Stimulated activated CD4-positive, alpha-beta T cell treated with anti-CD3 and anti-CD28 coated beads, Interleukin-1b, Interleukin-23, amount 100 ng/mL, for 4 hours (primary cell): ENCODE measurements at regions not wholly inside any gene's neighbourhood (a gene's known extent, or its start where the extent isn't known, plus 50 kb on each side); places are given as distances from the start of the nearest gene placed in this dataset.
"Not testable (repeated sequence)": the region's sequence is repeated elsewhere in the genome, so short reads cannot be mapped to it uniquely, and the experiment has no call there.

Source experiments
- DNase-seq, 2 donors: peaks; one replicate each; pipeline ENCODE4 v3.0.0-alpha.2; 2020; ENCODE audit warnings: low read depth in 2 of 2

GRCh38 chr2:234249034-234249735, 198.7 kb downstream of the SPP2 start:
- DNase-seq = no peak

- DNase-seq = not testable (repeated sequence)
These were observed 197.8 kb downstream of the SPP2 start for GRCh38 chr2:234248213-234248710.

GRCh38 chr2:234247453-234248180, 197.1 kb downstream of the SPP2 start:
- no peak for DNase-seq

GRCh38 chr2:234245945-234246344, 195.4 kb downstream of the SPP2 start:
- no peak for DNase-seq

GRCh38 chr2:234243871-234244565, 193.5 kb downstream of the SPP2 start:
- no peak for DNase-seq

GRCh38 chr2:234242459-234242836, 191.9 kb downstream of the SPP2 start:
- no peak for DNase-seq

- no peak for DNase-seq
These were observed 191.4 kb downstream of the SPP2 start for GRCh38 chr2:234241656-234242458.

- DNase-seq = no peak
These were observed 190.4 kb downstream of the SPP2 start for GRCh38 chr2:234240917-234241316.

GRCh38 chr2:234235191-234235590, 184.7 kb downstream of the SPP2 start:
- no peak for DNase-seq

- DNase-seq = no peak
These were observed 181.0 kb downstream of the SPP2 start for GRCh38 chr2:234231460-234231859.

- no peak for DNase-seq
These were observed 168.5 kb downstream of the SPP2 start for GRCh38 chr2:234219046-234219310.

GRCh38 chr2:234218266-234219045, 168.0 kb downstream of the SPP2 start:
- no peak for DNase-seq

- DNase-seq = no peak
These were observed 162.0 kb downstream of the SPP2 start for GRCh38 chr2:234212534-234212933.

GRCh38 chr2:234211797-234212196, 161.3 kb downstream of the SPP2 start:
- no peak for DNase-seq

GRCh38 chr2:234206738-234207137, 156.2 kb downstream of the SPP2 start:
- no peak for DNase-seq

- DNase-seq = no peak
These were observed 154.0 kb downstream of the SPP2 start for GRCh38 chr2:234204480-234204879.

GRCh38 chr2:234203135-234203984, 152.9 kb downstream of the SPP2 start:
- no peak for DNase-seq

- DNase-seq = no peak
These were observed 152.1 kb downstream of the SPP2 start for GRCh38 chr2:234202601-234203000.

GRCh38 chr2:234199996-234200395, 149.5 kb downstream of the SPP2 start:
- DNase-seq = no peak

GRCh38 chr2:234198976-234199375, 148.5 kb downstream of the SPP2 start:
- no peak for DNase-seq
